ENCODE measurements at regions not wholly inside any gene's neighbourhood (a gene's known extent, or its start where the extent isn't known, plus 50 kb on each side); places are given as distances from the start of the nearest gene placed in this dataset.

- TF ChIP-seq, protein P1, sequence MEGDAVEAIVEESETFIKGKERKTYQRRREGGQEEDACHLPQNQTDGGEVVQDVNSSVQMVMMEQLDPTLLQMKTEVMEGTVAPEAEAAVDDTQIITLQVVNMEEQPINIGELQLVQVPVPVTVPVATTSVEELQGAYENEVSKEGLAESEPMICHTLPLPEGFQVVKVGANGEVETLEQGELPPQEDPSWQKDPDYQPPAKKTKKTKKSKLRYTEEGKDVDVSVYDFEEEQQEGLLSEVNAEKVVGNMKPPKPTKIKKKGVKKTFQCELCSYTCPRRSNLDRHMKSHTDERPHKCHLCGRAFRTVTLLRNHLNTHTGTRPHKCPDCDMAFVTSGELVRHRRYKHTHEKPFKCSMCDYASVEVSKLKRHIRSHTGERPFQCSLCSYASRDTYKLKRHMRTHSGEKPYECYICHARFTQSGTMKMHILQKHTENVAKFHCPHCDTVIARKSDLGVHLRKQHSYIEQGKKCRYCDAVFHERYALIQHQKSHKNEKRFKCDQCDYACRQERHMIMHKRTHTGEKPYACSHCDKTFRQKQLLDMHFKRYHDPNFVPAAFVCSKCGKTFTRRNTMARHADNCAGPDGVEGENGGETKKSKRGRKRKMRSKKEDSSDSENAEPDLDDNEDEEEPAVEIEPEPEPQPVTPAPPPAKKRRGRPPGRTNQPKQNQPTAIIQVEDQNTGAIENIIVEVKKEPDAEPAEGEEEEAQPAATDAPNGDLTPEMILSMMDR (IDR thresholded peaks at IDR 0.05 in 4 of 5, conservative IDR thresholded peaks at IDR 0.05 in 1 of 5) = no peak
- TF ChIP-seq POLR2A (IDR thresholded peaks at IDR 0.05) = no peak
Measured at GRCh38 chr6:19994909-19995308, 157.7 kb downstream of the ID4 start.
